HEK293 (cell line): ENCODE measurements at regions not wholly inside any gene's neighbourhood (a gene's known extent, or its start where the extent isn't known, plus 50 kb on each side); places are given as distances from the start of the nearest gene placed in this dataset.

ENCODE experiments used
- CTCF ChIP-seq: fragments of 450-650 bp; formaldehyde crosslinking; IDR thresholded peaks from 2 replicates; pipeline ENCODE4 v1.5.1; 2016; ENCODE audit warnings: missing biosample characterization, missing genetic modification characterization
- HIC1 ChIP-seq: fragments of 450-650 bp; formaldehyde crosslinking; IDR thresholded peaks from 2 replicates; pipeline ENCODE4 v1.5.1; 2016; ENCODE audit warnings: missing biosample characterization, missing genetic modification characterization
- PBX3 ChIP-seq: sonication (generic); formaldehyde crosslinking; IDR thresholded peaks from 2 replicates; pipeline ENCODE4 v1.8.1; 2022; ENCODE audit warnings: mild to moderate bottlenecking, moderate library complexity, missing genetic modification reagents
- SP3 ChIP-seq: fragments of 450-650 bp; formaldehyde crosslinking; IDR thresholded peaks from 2 replicates; pipeline ENCODE4 v1.5.1; 2016; ENCODE audit warnings: missing biosample characterization, missing genetic modification characterization
- ZBTB20 ChIP-seq: fragments of 450-650 bp; formaldehyde crosslinking; IDR thresholded peaks from 2 replicates; pipeline ENCODE4 v1.5.1; 2016; ENCODE audit warnings: missing biosample characterization, missing genetic modification characterization
- ZBTB26 ChIP-seq: fragments of 450-650 bp; formaldehyde crosslinking; optimal IDR thresholded peaks from 2 replicates; pipeline ENCODE3; 2016; ENCODE audit warnings: missing biosample characterization, mild to moderate bottlenecking, missing genetic modification characterization
- ZNF280D ChIP-seq: fragments of 450-650 bp; formaldehyde crosslinking; IDR thresholded peaks from 2 replicates; pipeline ENCODE4 v1.5.1; 2016; ENCODE audit warnings: missing biosample characterization, missing genetic modification characterization
- ZNF433 ChIP-seq: fragments of 450-650 bp; formaldehyde crosslinking; IDR thresholded peaks from 2 replicates; pipeline ENCODE4 v1.5.1; 2016; ENCODE audit warnings: missing biosample characterization, missing genetic modification characterization, low read depth

- TF ChIP-seq ZBTB20 (no peak), ZNF433 (tag by site-specific recombination) (no peak), CTCF (tag by site-specific recombination) (no peak), HIC1 (tag by site-specific recombination) (no peak), SP3 (tag by site-specific recombination) (no peak), ZBTB26 (tag by site-specific recombination) (no peak), PBX3 (CRISPR knock-in tag) (no peak), ZNF280D (tag by site-specific recombination) (no peak)
These were observed 154.0 kb upstream of the RASGEF1B start for GRCh38 chr4:81625422-81626417.
